Right lobe of liver (tissue), 4 donors: ENCODE measurements at regions not wholly inside any gene's neighbourhood (a gene's known extent, or its start where the extent isn't known, plus 50 kb on each side); places are given as distances from the start of the nearest gene placed in this dataset.

Source experiments
- CTCF ChIP-seq, 4 donors: fragments of 200-600 bp in 3 of 4; fragments of 450-650 bp in 1 of 4; IDR thresholded peaks; one replicate each; pipeline versions ENCODE4 v1.5.1 to v1.8.0; 2016 to 2022; ENCODE audit warnings: antibody characterized with exemption in 4 of 4, mild to moderate bottlenecking in 2 of 4
- POLR2A ChIP-seq: fragments of 450-650 bp; IDR thresholded peaks from one replicate; pipeline ENCODE4 v1.6.1; 2017; ENCODE audit warnings: antibody characterized with exemption, mild to moderate bottlenecking
- donor health status: DM: no; HTN: no; CAD: no.
- donor health status: DM: no; HTN: no; CAD: no.
- donor health status: DM: no; HTN: yes; CAD: no.

GRCh38 chr12:41850046-41850445 is 294.6 kb downstream of the GXYLT1 start:
- no peak for TF ChIP-seq POLR2A
- TF ChIP-seq CTCF (IDR thresholded peaks at IDR 0.05), result no peak
